Right lobe of liver (tissue), 6 donors: ENCODE measurements at regions not wholly inside any gene's neighbourhood (a gene's known extent, or its start where the extent isn't known, plus 50 kb on each side); places are given as distances from the start of the nearest gene placed in this dataset.

Source experiments
- ATAC-seq, 4 donors: fragments of 200-7000 bp; cut with Tn5 transposase; one replicate each; pipeline ENCODE4 v1.9.1; 2020; ENCODE audit warnings: mild to moderate bottlenecking in 4 of 4, moderate library complexity in 4 of 4
- DNase-seq, 3 donors: peaks; one replicate each; pipeline ENCODE4 v3.0.0-alpha.2; 2020
- H3K27ac ChIP-seq, 3 donors: fragments of 200-600 bp; one replicate each; pipeline ENCODE4 v1.8.0; 2022
- H3K27me3 ChIP-seq, 2 donors: fragments of 200-600 bp; one replicate each; pipeline ENCODE4 v1.8.0; 2022
- H3K36me3 ChIP-seq, 4 donors: fragments of 200-600 bp; sonication (generic) in 1 of 4; one replicate each; pipeline versions ENCODE4 v1.5.1 to v1.8.0; 2017 to 2022; ENCODE audit warnings: control low read depth in 1 of 4
- H3K4me1 ChIP-seq, 4 donors: fragments of 200-600 bp; sonication (generic) in 1 of 4; one replicate each; pipeline versions ENCODE4 v1.5.1 to v1.8.0; 2017 to 2022; ENCODE audit warnings: control low read depth in 1 of 4
- H3K4me3 ChIP-seq, 3 donors: fragments of 200-600 bp; one replicate each; pipeline ENCODE4 v1.8.0; 2022
- H3K9me3 ChIP-seq, 4 donors: fragments of 200-600 bp; sonication (generic) in 1 of 4; one replicate each; pipeline versions ENCODE4 v1.5.1 to v1.8.0; 2017 to 2022; ENCODE audit warnings: control low read depth in 1 of 4
- POLR2A ChIP-seq: fragments of 450-650 bp; IDR thresholded peaks from one replicate; pipeline ENCODE4 v1.6.1; 2017; ENCODE audit warnings: antibody characterized with exemption, mild to moderate bottlenecking
- WGBS: methylation state at CpG from one replicate; pipeline ENCODE4 v1.1.6; 2018; ENCODE audit warnings: low coverage, low lambda C conversion rate; ENCODE audit not compliant: insufficient coverage; ENCODE audit errors: missing lambda C conversion rate; 5-methylcytosine and 5-hydroxymethylcytosine counted together
- intact Hi-C, 2 donors: fragments of 100-400 bp; cut with DNase I; formaldehyde crosslinking; loops; one replicate each; pipeline versions ENCODE4 v1.11.2 to v1.14.1; 2022
- TF ChIP-seq, protein P1 (sequence below), 4 donors: fragments of 200-600 bp in 3 of 4; fragments of 450-650 bp in 1 of 4; IDR thresholded peaks; one replicate each; pipeline versions ENCODE4 v1.5.1 to v1.8.0; 2016 to 2022; ENCODE audit warnings: antibody characterized with exemption in 4 of 4, mild to moderate bottlenecking in 2 of 4
- donor health status: DM: no; HTN: yes; CAD: no.
- donor health status: DM: no; HTN: no; CAD: no.
- donor health status: DM: no; HTN: no; CAD: no.
- donor health status: DM: no; HTN: yes; CAD: no.
- donor health status: DM: no; HTN: yes; CAD: no.

DNA sequence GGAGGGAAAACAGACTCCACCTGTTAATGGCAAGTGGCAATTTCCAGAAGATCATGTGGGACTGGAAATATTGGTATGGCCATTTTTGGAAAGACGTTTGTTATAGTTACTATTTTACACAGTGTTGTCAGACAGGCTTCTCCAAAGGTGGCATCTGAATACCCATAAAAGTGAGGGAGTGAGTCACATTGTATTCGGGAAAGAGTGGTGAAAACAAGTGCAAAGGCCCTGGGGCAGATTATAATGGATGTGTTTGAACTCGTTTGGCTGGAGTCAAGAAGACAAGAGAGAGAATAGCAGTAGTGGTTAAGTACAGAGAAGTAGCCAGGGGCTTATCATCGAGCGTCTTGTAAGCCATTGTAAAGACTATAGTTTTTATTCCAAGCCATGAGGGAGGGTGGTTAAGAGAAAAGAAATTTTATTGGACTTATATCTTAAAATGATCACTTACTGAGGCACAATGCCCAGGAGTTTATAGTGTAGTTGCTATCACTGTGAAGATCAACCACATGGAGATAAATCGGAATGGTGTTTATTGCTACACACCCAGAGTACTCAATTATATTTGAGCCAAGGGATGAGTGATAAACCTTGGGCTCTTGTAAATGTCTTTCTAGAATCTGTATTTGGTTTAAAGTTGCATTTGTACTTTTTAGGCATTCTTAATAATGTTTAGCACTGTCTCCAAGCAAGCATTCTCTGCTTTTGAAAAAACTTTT lies 212.8 kb upstream of the KBTBD8 start:
- no peaks in the 10 kb centered on the region for H3K27me3 ChIP-seq
- H3K4me1 ChIP-seq, result no peaks in the 10 kb centered on the region
- H3K4me3 ChIP-seq, result no peak overlapping the region
- H3K9me3 ChIP-seq, result no peaks in the 10 kb centered on the region
- no peaks in the 10 kb centered on the region for H3K36me3 ChIP-seq
- TF ChIP-seq POLR2A, result no peak
- TF ChIP-seq, protein P1, sequence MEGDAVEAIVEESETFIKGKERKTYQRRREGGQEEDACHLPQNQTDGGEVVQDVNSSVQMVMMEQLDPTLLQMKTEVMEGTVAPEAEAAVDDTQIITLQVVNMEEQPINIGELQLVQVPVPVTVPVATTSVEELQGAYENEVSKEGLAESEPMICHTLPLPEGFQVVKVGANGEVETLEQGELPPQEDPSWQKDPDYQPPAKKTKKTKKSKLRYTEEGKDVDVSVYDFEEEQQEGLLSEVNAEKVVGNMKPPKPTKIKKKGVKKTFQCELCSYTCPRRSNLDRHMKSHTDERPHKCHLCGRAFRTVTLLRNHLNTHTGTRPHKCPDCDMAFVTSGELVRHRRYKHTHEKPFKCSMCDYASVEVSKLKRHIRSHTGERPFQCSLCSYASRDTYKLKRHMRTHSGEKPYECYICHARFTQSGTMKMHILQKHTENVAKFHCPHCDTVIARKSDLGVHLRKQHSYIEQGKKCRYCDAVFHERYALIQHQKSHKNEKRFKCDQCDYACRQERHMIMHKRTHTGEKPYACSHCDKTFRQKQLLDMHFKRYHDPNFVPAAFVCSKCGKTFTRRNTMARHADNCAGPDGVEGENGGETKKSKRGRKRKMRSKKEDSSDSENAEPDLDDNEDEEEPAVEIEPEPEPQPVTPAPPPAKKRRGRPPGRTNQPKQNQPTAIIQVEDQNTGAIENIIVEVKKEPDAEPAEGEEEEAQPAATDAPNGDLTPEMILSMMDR (IDR thresholded peaks at IDR 0.05), result no peak
- H3K27ac ChIP-seq, result no peak overlapping the region
- intact Hi-C loops, result no loop called here
- 68% methylated on average over 6 of the region's 6 CpGs for WGBS
- DNase-seq, result no peak
- no peak for ATAC-seq

DNA sequence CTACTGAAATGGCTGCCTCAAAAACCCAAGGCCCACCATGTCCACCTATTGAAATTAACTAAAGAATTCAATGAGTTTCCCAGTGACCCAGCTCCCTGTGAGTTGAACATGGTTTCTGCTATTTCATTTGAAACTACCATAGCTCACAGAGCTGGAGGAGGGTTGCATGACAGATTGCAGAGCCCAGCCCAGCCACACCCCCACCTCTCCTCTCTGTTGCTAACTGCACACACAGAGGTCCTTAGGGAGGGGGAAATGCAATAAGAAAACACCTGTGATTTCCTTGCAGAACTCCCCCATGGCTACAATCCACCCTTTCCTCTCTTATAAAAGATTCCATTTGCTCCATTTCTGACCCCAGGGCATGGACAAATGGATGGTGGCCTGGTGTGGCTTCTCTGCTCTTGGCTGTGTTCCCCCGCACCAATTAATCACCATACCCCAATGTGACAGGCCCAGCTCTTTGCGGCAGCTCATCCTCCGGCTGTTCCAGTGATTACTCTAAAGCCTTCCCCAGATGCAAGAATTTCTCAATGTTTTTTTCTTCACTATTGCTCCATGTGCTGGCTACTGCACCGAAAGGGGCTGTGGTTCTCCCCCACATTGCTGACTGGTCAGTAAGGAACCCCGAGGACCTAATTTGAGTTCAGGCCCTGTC lies 208.4 kb upstream of the KBTBD8 start:
- 73% methylated on average over 5 of the region's 5 CpGs for WGBS
- Histone ChIP-seq H3K4me1 (no peaks in the 10 kb centered on the region), H3K27me3 (no peaks in the 10 kb centered on the region), H3K27ac (no peak overlapping the region), H3K9me3 (no peaks in the 10 kb centered on the region), H3K4me3 (no peak overlapping the region), H3K36me3 (no peaks in the 10 kb centered on the region)
- TF ChIP-seq, protein P1 (IDR thresholded peaks at IDR 0.05), result no peak
- TF ChIP-seq POLR2A, result no peak
- intact Hi-C loops, result no loop called here
- no peak for ATAC-seq
- no peak for DNase-seq

DNA sequence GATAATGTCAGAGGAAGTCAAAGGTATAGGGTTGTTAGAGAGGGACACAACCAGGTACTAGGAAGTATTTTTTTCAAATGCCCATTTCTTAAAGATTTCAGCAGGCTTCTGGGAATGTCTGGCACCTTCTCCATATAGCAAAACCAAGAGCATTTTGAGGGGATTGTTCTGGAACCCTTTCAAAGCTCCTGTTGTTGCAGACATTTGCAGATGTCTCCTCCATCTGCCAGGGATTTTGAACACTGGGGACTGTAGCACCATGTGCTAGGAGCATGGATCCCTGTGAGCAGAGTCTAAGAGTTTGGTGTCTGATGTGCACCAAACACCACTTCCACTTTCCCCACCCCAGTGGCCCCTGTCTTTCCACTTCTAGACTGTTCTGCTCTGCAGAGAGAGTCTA lies 206.0 kb upstream of the KBTBD8 start:
- H3K9me3 ChIP-seq, result no peaks in the 10 kb centered on the region
- DNase-seq, result no peak
- H3K4me3 ChIP-seq, result no peak overlapping the region
- no peaks in the 10 kb centered on the region for H3K36me3 ChIP-seq
- intact Hi-C loops, result no loop called here
- TF ChIP-seq, protein P1 (IDR thresholded peaks at IDR 0.05), result no peak
- no peak for TF ChIP-seq POLR2A
- H3K4me1 ChIP-seq, result no peaks in the 10 kb centered on the region
- H3K27me3 ChIP-seq, result no peaks in the 10 kb centered on the region
- ATAC-seq, result no peak
- H3K27ac ChIP-seq, result no peak overlapping the region

DNA sequence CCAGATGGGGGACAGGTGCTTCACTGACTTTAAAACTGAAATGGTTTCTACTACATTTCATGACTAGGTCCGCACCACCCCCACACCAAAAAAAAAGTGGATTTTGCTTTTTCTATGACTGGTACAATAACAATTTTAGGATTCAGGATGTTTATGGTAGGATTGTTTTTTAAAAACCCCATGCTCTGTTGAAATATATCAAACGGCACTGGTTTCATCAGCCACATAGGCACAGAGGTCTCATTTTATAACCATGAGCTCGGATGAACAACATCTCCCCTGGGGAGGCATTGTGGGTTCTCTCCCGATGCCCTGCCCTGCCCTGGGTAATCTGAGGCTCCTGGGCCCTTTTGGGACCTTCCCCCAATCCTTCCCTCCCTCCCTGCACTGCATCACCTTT lies 202.7 kb upstream of the KBTBD8 start:
- Histone ChIP-seq H3K4me3 (no peak overlapping the region), H3K27ac (no peak overlapping the region), H3K27me3 (no peaks in the 10 kb centered on the region), H3K36me3 (no peaks in the 10 kb centered on the region), H3K9me3 (no peaks in the 10 kb centered on the region), H3K4me1 (peaks cover 0 to 5% (median 0%) of the 10 kb centered on the region in 4 donors)
- 73% methylated on average over 2 of the region's 4 CpGs for WGBS
- TF ChIP-seq, protein P1 (IDR thresholded peaks at IDR 0.05), result no peak
- TF ChIP-seq POLR2A, result no peak
- no peak for DNase-seq
- no peak for ATAC-seq
- intact Hi-C loops, result no loop called here
